SU-DHL-6 (cell line): ENCODE measurements at regions not wholly inside any gene's neighbourhood (a gene's known extent, or its start where the extent isn't known, plus 50 kb on each side); places are given as distances from the start of the nearest gene placed in this dataset.

Experiments
- EZH2phosphoT487 ChIP-seq: fragments of 200-600 bp; sonication (generic), shearing (Covaris generic); conservative IDR thresholded peaks from 2 replicates; pipeline ENCODE4 v1.6.1; 2018; ENCODE audit warnings: mild to moderate bottlenecking, antibody characterized with exemption, low read length, moderate library complexity, mixed read lengths
- TF ChIP-seq, protein P1 (sequence below): fragments of 200-600 bp; sonication (generic); IDR thresholded peaks from one replicate; pipeline ENCODE4 v1.5.1; 2017; ENCODE audit warnings: antibody characterized with exemption, mild to moderate bottlenecking, low read length, moderate library complexity; ENCODE audit not compliant: insufficient read depth, poor library complexity, severe bottlenecking

DNA sequence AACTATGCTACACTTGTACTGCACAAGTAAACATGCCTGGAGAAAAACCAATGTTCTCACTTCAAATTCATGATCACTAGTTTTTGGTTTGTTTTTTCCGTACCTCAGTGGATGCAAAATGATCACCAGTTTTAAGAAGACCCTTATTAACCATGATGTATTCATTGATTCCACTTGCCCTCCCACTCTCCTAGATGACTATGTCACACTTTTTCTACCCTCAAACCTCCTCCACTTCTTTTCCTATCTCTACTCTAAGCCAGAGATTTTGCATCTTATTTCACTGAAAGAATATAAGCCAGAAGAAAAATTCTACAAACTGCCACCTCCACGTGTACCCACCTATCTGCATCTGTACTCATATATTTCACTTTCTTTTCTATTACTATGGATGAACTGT is 186.2 kb upstream of the NAMPT start:
- TF ChIP-seq, protein P1, sequence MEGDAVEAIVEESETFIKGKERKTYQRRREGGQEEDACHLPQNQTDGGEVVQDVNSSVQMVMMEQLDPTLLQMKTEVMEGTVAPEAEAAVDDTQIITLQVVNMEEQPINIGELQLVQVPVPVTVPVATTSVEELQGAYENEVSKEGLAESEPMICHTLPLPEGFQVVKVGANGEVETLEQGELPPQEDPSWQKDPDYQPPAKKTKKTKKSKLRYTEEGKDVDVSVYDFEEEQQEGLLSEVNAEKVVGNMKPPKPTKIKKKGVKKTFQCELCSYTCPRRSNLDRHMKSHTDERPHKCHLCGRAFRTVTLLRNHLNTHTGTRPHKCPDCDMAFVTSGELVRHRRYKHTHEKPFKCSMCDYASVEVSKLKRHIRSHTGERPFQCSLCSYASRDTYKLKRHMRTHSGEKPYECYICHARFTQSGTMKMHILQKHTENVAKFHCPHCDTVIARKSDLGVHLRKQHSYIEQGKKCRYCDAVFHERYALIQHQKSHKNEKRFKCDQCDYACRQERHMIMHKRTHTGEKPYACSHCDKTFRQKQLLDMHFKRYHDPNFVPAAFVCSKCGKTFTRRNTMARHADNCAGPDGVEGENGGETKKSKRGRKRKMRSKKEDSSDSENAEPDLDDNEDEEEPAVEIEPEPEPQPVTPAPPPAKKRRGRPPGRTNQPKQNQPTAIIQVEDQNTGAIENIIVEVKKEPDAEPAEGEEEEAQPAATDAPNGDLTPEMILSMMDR: no peak
- TF ChIP-seq EZH2phosphoT487: no peak
